CD14-positive monocyte (primary cell): ENCODE measurements at regions not wholly inside any gene's neighbourhood (a gene's known extent, or its start where the extent isn't known, plus 50 kb on each side); places are given as distances from the start of the nearest gene placed in this dataset.
"Not testable (repeated sequence)": the region's sequence is repeated elsewhere in the genome, so short reads cannot be mapped to it uniquely, and the experiment has no call there.

Source experiments
- DNase-seq, 3 donors: peaks; one replicate each; pipeline ENCODE4 v3.0.0-alpha.2; 2011 to 2022
- H2AFZ ChIP-seq: 2 replicates; pipeline ENCODE4 v1.6.0; 2012; ENCODE audit warnings: mild to moderate bottlenecking, low read depth, low read length, inconsistent platforms; ENCODE audit not compliant: insufficient read depth, poor library complexity, severe bottlenecking
- H3K27ac ChIP-seq, 2 donors: 1 replicate in 1 of 2; 2 replicates in 1 of 2; pipeline ENCODE4 v1.5.1; 2012 to 2013; ENCODE audit warnings: low read length in 2 of 2, control low read depth in 1 of 2, inconsistent platforms in 1 of 2, low read depth in 1 of 2, mild to moderate bottlenecking in 1 of 2
- H3K27me3 ChIP-seq, 2 donors: one replicate each; pipeline versions ENCODE4 v1.6.0 to v1.6.1; 2011 to 2013; ENCODE audit warnings: low read length in 2 of 2; ENCODE audit not compliant: control insufficient read depth in 2 of 2, insufficient read depth in 2 of 2
- H3K36me3 ChIP-seq, 2 donors: replicated peaks in 1 of 2; 1 replicate in 1 of 2; 2 replicates in 1 of 2; pipeline versions ENCODE4 v1.5.1 to v1.6.1; 2012 to 2013; ENCODE audit warnings: low read length in 2 of 2, control low read depth in 1 of 2, inconsistent platforms in 1 of 2, mild to moderate bottlenecking in 1 of 2; ENCODE audit not compliant: insufficient read depth in 2 of 2, control insufficient read depth in 1 of 2
- H3K4me1 ChIP-seq, 2 donors: 1 replicate in 1 of 2; 2 replicates in 1 of 2; pipeline versions ENCODE4 v1.5.1 to v1.6.1; 2012 to 2013; ENCODE audit warnings: low read length in 2 of 2, control low read depth in 1 of 2, inconsistent platforms in 1 of 2, mild to moderate bottlenecking in 1 of 2, moderate library complexity in 1 of 2; ENCODE audit not compliant: insufficient read depth in 2 of 2, control insufficient read depth in 1 of 2
- H3K4me2 ChIP-seq: replicated peaks from 2 replicates; pipeline ENCODE3; 2012; ENCODE audit warnings: low read length, moderate library complexity, mild to moderate bottlenecking; ENCODE audit not compliant: poor library complexity, severe bottlenecking; ENCODE audit errors: extremely low read depth
- H3K4me3 ChIP-seq, 3 experiments: fragments of 200-600 bp in 1 of 3; sonication (generic) in 1 of 3; replicated peaks in 1 of 3; 1 replicate in 2 of 3; 2 replicates in 1 of 3; pipeline ENCODE4 v1.5.1; 2011 to 2013; ENCODE audit warnings: low read length in 3 of 3, mild to moderate bottlenecking in 3 of 3, control low read depth in 2 of 3, low read depth in 2 of 3, inconsistent platforms in 1 of 3, moderate library complexity in 1 of 3
- H3K79me2 ChIP-seq: 2 replicates; pipeline ENCODE4 v1.6.0; 2012; ENCODE audit warnings: mild to moderate bottlenecking, control low read depth, inconsistent platforms, low read length, moderate library complexity; ENCODE audit not compliant: insufficient read depth
- H3K9ac ChIP-seq: 2 replicates; pipeline ENCODE4 v1.6.0; 2017; ENCODE audit warnings: low read length, mild to moderate bottlenecking; ENCODE audit not compliant: insufficient read depth, poor library complexity, severe bottlenecking
- H3K9me3 ChIP-seq, 2 donors: replicated peaks in 1 of 2; 1 replicate in 1 of 2; 2 replicates in 1 of 2; pipeline versions ENCODE4 v1.5.1 to v1.6.1; 2012 to 2013; ENCODE audit warnings: low read length in 2 of 2, control low read depth in 1 of 2; ENCODE audit not compliant: control insufficient read depth in 1 of 2, insufficient read depth in 1 of 2
- H4K20me1 ChIP-seq: 2 replicates; pipeline ENCODE4 v1.6.0; 2012; ENCODE audit warnings: mild to moderate bottlenecking, low read length, control low read depth, moderate library complexity; ENCODE audit not compliant: insufficient read depth
- H3K27ac Mint-ChIP-seq, 7 donors: one replicate each; pipeline ENCODE4 v1.8.0; 2020; ENCODE audit warnings: mild to moderate bottlenecking in 7 of 7, mixed read lengths in 7 of 7, moderate library complexity in 6 of 7, inconsistent platforms in 2 of 7
- H3K27me3 Mint-ChIP-seq, 3 donors: one replicate each; pipeline ENCODE4 v1.8.0; 2021 to 2022; ENCODE audit warnings: low read depth in 3 of 3, mild to moderate bottlenecking in 3 of 3, mixed read lengths in 3 of 3, moderate library complexity in 3 of 3, inconsistent platforms in 1 of 3
- H3K36me3 Mint-ChIP-seq, 2 donors: one replicate each; pipeline ENCODE4 v1.8.0; 2020; ENCODE audit warnings: mixed read lengths in 2 of 2, inconsistent platforms in 1 of 2, mild to moderate bottlenecking in 1 of 2
- H3K4me1 Mint-ChIP-seq: one replicate; pipeline ENCODE4 v1.8.0; 2020; ENCODE audit warnings: mild to moderate bottlenecking, mixed read lengths
- H3K4me3 Mint-ChIP-seq, 2 donors: one replicate each; pipeline ENCODE4 v1.8.0; 2020; ENCODE audit warnings: mild to moderate bottlenecking in 2 of 2, mixed read lengths in 2 of 2, moderate library complexity in 1 of 2
- H3K9me3 Mint-ChIP-seq, 7 donors: one replicate each; pipeline ENCODE4 v1.8.0; 2020 to 2022; ENCODE audit warnings: mixed read lengths in 7 of 7, mild to moderate bottlenecking in 6 of 7, moderate library complexity in 6 of 7, inconsistent platforms in 2 of 7
- CTCF ChIP-seq: fragments of 200-600 bp; IDR thresholded peaks from one replicate; pipeline ENCODE4 v1.8.0; 2022; ENCODE audit warnings: antibody characterized with exemption, mild to moderate bottlenecking
- WGBS: methylation state at CpG from one replicate; pipeline ENCODE4 v1.1.5; 2013; ENCODE audit warnings: missing lambda C conversion rate; ENCODE audit not compliant: insufficient coverage; 5-methylcytosine and 5-hydroxymethylcytosine counted together
- intact Hi-C, 2 donors: fragments of 100-400 bp; cut with micrococcal nuclease; formaldehyde crosslinking; loops; one replicate each; pipeline versions ENCODE4 v1.15.0 to v1.15.1; 2023

- no peak overlapping the region for H3K4me2 ChIP-seq
- Mint-ChIP-seq H3K36me3 (no peaks in the 10 kb centered on the region), H3K27ac (no peak overlapping the region), H3K4me3 (no peak overlapping the region), H3K9me3 (peaks cover 10 to 27% (median 25%) of the 10 kb centered on the region in 7 donors), H3K4me1 (no peaks in the 10 kb centered on the region), H3K27me3 (peaks cover 8 to 30% (median 14%) of the 10 kb centered on the region in 3 donors)
- no peak overlapping the region for H3K9ac ChIP-seq
- no peak overlapping the region for H3K4me3 ChIP-seq
- H3K79me2 ChIP-seq: no peaks in the 10 kb centered on the region
- peaks cover 11 to 20% of the 10 kb centered on the region in 2 donors for H3K9me3 ChIP-seq
- no peak overlapping the region for H3K27ac ChIP-seq
- H3K4me1 ChIP-seq: no peaks in the 10 kb centered on the region
- intact Hi-C loops: no loop called here
- H2AFZ ChIP-seq: no peak overlapping the region
- no peak for TF ChIP-seq CTCF
- no peaks in the 10 kb centered on the region for H4K20me1 ChIP-seq
- no peak for DNase-seq
- no peaks in the 10 kb centered on the region for H3K36me3 ChIP-seq
- peaks cover 3 to 10% of the 10 kb centered on the region in 2 donors for H3K27me3 ChIP-seq
Observed at GRCh38 chr2:236644067-236644466, 74.4 kb downstream of the ACKR3 start.

GRCh38 chr2:236644502-236644911 lies 74.9 kb downstream of the ACKR3 start:
- Histone ChIP-seq H3K27me3 (peaks cover 3 to 10% of the 10 kb centered on the region in 2 donors), H4K20me1 (no peaks in the 10 kb centered on the region), H3K4me3 (no peak overlapping the region), H3K36me3 (no peaks in the 10 kb centered on the region), H3K79me2 (no peaks in the 10 kb centered on the region), H2AFZ (no peak overlapping the region), H3K4me2 (no peak overlapping the region), H3K4me1 (no peaks in the 10 kb centered on the region), H3K9me3 (peaks cover 11 to 20% of the 10 kb centered on the region in 2 donors), H3K9ac (no peak overlapping the region), H3K27ac (no peak overlapping the region)
- intact Hi-C loops: no loop called here
- Mint-ChIP-seq H3K9me3 (peaks cover 10 to 30% (median 26%) of the 10 kb centered on the region in 7 donors), H3K4me1 (no peaks in the 10 kb centered on the region), H3K36me3 (no peaks in the 10 kb centered on the region), H3K27ac (peak overlapping the region in 2 of 7 donors; percentile 30 to 42), H3K27me3 (peaks cover 8 to 30% (median 16%) of the 10 kb centered on the region in 3 donors), H3K4me3 (no peak overlapping the region)
- 62% methylated on average over 4 of the region's 4 CpGs for WGBS
- DNase-seq: no peak
- TF ChIP-seq CTCF: no peak

- not testable (repeated sequence) for H4K20me1 ChIP-seq
Observed at GRCh38 chr2:236645141-236645540, 75.5 kb downstream of the ACKR3 start.

More at GRCh38 chr2:236645141-236645540, 75.5 kb downstream of the ACKR3 start:
- H3K27me3 ChIP-seq, H3K4me3 ChIP-seq, H3K27ac ChIP-seq, H3K4me2 ChIP-seq, H3K4me1 Mint-ChIP-seq, H2AFZ ChIP-seq, H3K4me3 Mint-ChIP-seq, DNase-seq, H3K4me1 ChIP-seq, H3K9ac ChIP-seq, H3K36me3 Mint-ChIP-seq, H3K79me2 ChIP-seq, H3K36me3 ChIP-seq, H3K27ac Mint-ChIP-seq, intact Hi-C loops: not testable (repeated sequence)
- H3K9me3 ChIP-seq: peaks cover 11 to 20% of the 10 kb centered on the region in 2 donors
- Mint-ChIP-seq H3K9me3 (peaks cover 10 to 36% (median 27%) of the 10 kb centered on the region in 7 donors), H3K27me3 (peaks cover 8 to 30% (median 16%) of the 10 kb centered on the region in 3 donors)
- WGBS: 80% methylated on average over 1 of the region's 4 CpGs
